AG09309 (cell line): ENCODE measurements at regions not wholly inside any gene's neighbourhood (a gene's known extent, or its start where the extent isn't known, plus 50 kb on each side); places are given as distances from the start of the nearest gene placed in this dataset.

Source experiments
- DNase-seq: peaks from one replicate; pipeline ENCODE4 v3.0.0-alpha.2; 2010; ENCODE audit warnings: low read depth
- H3K4me3 ChIP-seq: 2 replicates; pipeline ENCODE4 v1.5.1; 2011; ENCODE audit warnings: mild to moderate bottlenecking, low read depth, low read length, moderate library complexity; ENCODE audit not compliant: control insufficient read depth
- CTCF ChIP-seq: IDR thresholded peaks from 2 replicates; pipeline ENCODE4 v1.5.1; 2011; ENCODE audit warnings: mild to moderate bottlenecking, low read depth, low read length, inconsistent platforms; ENCODE audit not compliant: insufficient read depth, control insufficient read depth; ENCODE audit errors: missing control alignments

GRCh38 chr2:8436585-8436984, 245.3 kb upstream of the ID2 start:
- H3K4me3 ChIP-seq: no peak overlapping the region
- TF ChIP-seq CTCF: no peak
- no peak for DNase-seq

GRCh38 chr2:8437228-8437948, 244.5 kb upstream of the ID2 start:
- no peak for DNase-seq
- no peak for TF ChIP-seq CTCF
- H3K4me3 ChIP-seq: no peak overlapping the region

GRCh38 chr2:8437949-8438400, 243.9 kb upstream of the ID2 start:
- no peak overlapping the region for H3K4me3 ChIP-seq
- no peak for DNase-seq
- no peak for TF ChIP-seq CTCF

GRCh38 chr2:8438476-8438875, 243.4 kb upstream of the ID2 start:
- no peak for TF ChIP-seq CTCF
- no peak for DNase-seq

GRCh38 chr2:8438996-8439395, 242.9 kb upstream of the ID2 start:
- TF ChIP-seq CTCF: no peak
- DNase-seq: no peak
- no peak overlapping the region for H3K4me3 ChIP-seq

More at GRCh38 chr2:8438476-8438875, 243.4 kb upstream of the ID2 start:
- H3K4me3 ChIP-seq: no peak overlapping the region

GRCh38 chr2:8440029-8440778, 241.7 kb upstream of the ID2 start:
- TF ChIP-seq CTCF: no peak
- no peak overlapping the region for H3K4me3 ChIP-seq
- DNase-seq: no peak
